HL-60 (cell line): ENCODE measurements at regions not wholly inside any gene's neighbourhood (a gene's known extent, or its start where the extent isn't known, plus 50 kb on each side); places are given as distances from the start of the nearest gene placed in this dataset.

Experiments used
- DNase-seq, 2 experiments: peaks; one replicate each; pipeline ENCODE4 v3.0.0-alpha.2; 2010 to 2020; ENCODE audit warnings: low read depth in 1 of 2, low spot score in 1 of 2
- H3K27ac ChIP-seq: fragments of 250-450 bp; sonication (Bioruptor Pico); replicated peaks from 2 replicates; pipeline ENCODE4 v1.5.1; 2020; ENCODE audit warnings: mild to moderate bottlenecking, moderate library complexity
- H3K27me3 ChIP-seq: fragments of 250-450 bp; sonication (Bioruptor Pico); 2 replicates; pipeline ENCODE4 v1.5.1; 2021; ENCODE audit warnings: mild to moderate bottlenecking, moderate library complexity; ENCODE audit not compliant: insufficient read depth, poor library complexity, severe bottlenecking
- H3K4me3 ChIP-seq: replicated peaks from 2 replicates; pipeline ENCODE4 v1.5.1; 2011; ENCODE audit warnings: mild to moderate bottlenecking, control low read depth, low read length; ENCODE audit not compliant: insufficient read depth
- GABPA ChIP-seq: IDR thresholded peaks from 2 replicates; pipeline ENCODE4 v1.6.1; 2012; ENCODE audit warnings: low read depth
- POLR2AphosphoS5 ChIP-seq: IDR thresholded peaks from 2 replicates; pipeline ENCODE4 v1.6.1; 2012; ENCODE audit warnings: low read depth
- REST ChIP-seq: IDR thresholded peaks from 2 replicates; pipeline ENCODE4 v1.6.1; 2012; ENCODE audit warnings: low read depth; ENCODE audit not compliant: insufficient replicate concordance
- SPI1 ChIP-seq: IDR thresholded peaks from 2 replicates; pipeline ENCODE4 v1.6.1; 2012; ENCODE audit warnings: low read depth, mild to moderate bottlenecking, borderline replicate concordance
- TF ChIP-seq, protein P1 (sequence below): IDR thresholded peaks from one replicate; pipeline ENCODE4 v1.5.1; 2011; ENCODE audit warnings: low read length, control low read depth, inconsistent platforms; ENCODE audit not compliant: insufficient read depth

DNA sequence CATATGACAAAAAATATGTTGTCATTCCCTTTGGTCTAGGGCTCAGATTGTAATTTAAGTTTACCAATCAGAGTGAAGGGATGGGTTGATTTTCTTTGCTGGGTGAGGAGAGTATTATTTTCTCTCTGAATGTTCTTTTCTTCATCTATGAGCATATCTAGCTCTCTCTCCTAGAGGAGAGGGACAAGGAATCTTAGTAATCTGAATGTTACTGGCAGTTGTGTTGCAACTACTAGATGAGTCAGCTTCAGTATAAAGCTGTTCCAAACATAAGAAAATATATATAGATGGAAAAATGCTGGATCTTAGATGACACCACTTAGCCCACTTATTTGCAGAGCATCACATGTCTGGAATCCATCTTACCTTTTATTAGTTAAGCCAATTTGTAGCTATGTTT is 259.3 kb downstream of the TUSC1 start:
- H3K4me3 ChIP-seq = no peak overlapping the region
- TF ChIP-seq POLR2AphosphoS5 (no peak), SPI1 (no peak), GABPA (no peak), REST (no peak)
- TF ChIP-seq, protein P1, sequence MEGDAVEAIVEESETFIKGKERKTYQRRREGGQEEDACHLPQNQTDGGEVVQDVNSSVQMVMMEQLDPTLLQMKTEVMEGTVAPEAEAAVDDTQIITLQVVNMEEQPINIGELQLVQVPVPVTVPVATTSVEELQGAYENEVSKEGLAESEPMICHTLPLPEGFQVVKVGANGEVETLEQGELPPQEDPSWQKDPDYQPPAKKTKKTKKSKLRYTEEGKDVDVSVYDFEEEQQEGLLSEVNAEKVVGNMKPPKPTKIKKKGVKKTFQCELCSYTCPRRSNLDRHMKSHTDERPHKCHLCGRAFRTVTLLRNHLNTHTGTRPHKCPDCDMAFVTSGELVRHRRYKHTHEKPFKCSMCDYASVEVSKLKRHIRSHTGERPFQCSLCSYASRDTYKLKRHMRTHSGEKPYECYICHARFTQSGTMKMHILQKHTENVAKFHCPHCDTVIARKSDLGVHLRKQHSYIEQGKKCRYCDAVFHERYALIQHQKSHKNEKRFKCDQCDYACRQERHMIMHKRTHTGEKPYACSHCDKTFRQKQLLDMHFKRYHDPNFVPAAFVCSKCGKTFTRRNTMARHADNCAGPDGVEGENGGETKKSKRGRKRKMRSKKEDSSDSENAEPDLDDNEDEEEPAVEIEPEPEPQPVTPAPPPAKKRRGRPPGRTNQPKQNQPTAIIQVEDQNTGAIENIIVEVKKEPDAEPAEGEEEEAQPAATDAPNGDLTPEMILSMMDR = no peak
- no peaks in the 10 kb centered on the region for H3K27me3 ChIP-seq
- no peak overlapping the region for H3K27ac ChIP-seq
- no peak for DNase-seq

- H3K27me3 ChIP-seq = no peaks in the 10 kb centered on the region
- DNase-seq = no peak
- H3K4me3 ChIP-seq = no peak overlapping the region
- TF ChIP-seq REST (no peak), SPI1 (no peak), POLR2AphosphoS5 (no peak), GABPA (no peak)
- TF ChIP-seq, protein P1 = no peak
- no peak overlapping the region for H3K27ac ChIP-seq
Observed at GRCh38 chr9:25415718-25416117, 262.5 kb downstream of the TUSC1 start.

GRCh38 chr9:25412646-25413045 is 265.6 kb downstream of the TUSC1 start:
- Histone ChIP-seq H3K27me3 (no peaks in the 10 kb centered on the region), H3K4me3 (no peak overlapping the region), H3K27ac (no peak overlapping the region)
- no peak for DNase-seq
- TF ChIP-seq GABPA = no peak
- TF ChIP-seq REST = no peak

GRCh38 chr9:25397746-25398145 is 280.5 kb downstream of the TUSC1 start:
- Histone ChIP-seq H3K4me3 (no peak overlapping the region), H3K27me3 (no peaks in the 10 kb centered on the region), H3K27ac (no peak overlapping the region)
- no peak for DNase-seq
- TF ChIP-seq SPI1 (no peak), POLR2AphosphoS5 (no peak), GABPA (no peak)
- TF ChIP-seq, protein P1 = no peak
